ENCODE measurements at regions not wholly inside any gene's neighbourhood (a gene's known extent, or its start where the extent isn't known, plus 50 kb on each side); places are given as distances from the start of the nearest gene placed in this dataset.

- no peaks in the 10 kb centered on the region for H3K79me2 ChIP-seq (ENCODE audit: control insufficient read depth, insufficient read depth, low read length)
- intact Hi-C loops (cut with micrococcal nuclease): loop anchor here (10.0 kb wide), 1 partner anchor 63 kb away; no protein-coding TSS in a partner anchor
- peaks cover 3% of the 10 kb centered on the region for H3K9me3 ChIP-seq (replicated peaks; ENCODE audit: control insufficient read depth, insufficient read depth, low read length)
- H4K20me1 ChIP-seq (replicated peaks; ENCODE audit: control insufficient read depth, extremely low read depth, insufficient read depth, low read length): no peaks in the 10 kb centered on the region
- H3K4me1 ChIP-seq (ENCODE audit: control insufficient read depth, extremely low read depth, insufficient read depth, low read length): no peaks in the 10 kb centered on the region
- H3K9me1 ChIP-seq (replicated peaks; ENCODE audit: control insufficient read depth, extremely low read depth, insufficient read depth, low read length): no peaks in the 10 kb centered on the region
- DNase-seq (ENCODE audit: low read depth, low spot score) (no peak), FAIRE-seq (no peak)
- H3K4me3 ChIP-seq (replicated peaks in 1 of 3; ENCODE audit: insufficient read depth in 1 of 3, low read depth in 1 of 3, low read length in 3 of 3): no peak overlapping the region
- no peak for TF ChIP-seq MYC (IDR thresholded peaks at IDR 0.05; ENCODE audit: low read depth, low read length)
- no peak for TF ChIP-seq FOS (IDR thresholded peaks at IDR 0.05; ENCODE audit: borderline replicate concordance, insufficient read depth, low read length)
- TF ChIP-seq, protein P1, sequence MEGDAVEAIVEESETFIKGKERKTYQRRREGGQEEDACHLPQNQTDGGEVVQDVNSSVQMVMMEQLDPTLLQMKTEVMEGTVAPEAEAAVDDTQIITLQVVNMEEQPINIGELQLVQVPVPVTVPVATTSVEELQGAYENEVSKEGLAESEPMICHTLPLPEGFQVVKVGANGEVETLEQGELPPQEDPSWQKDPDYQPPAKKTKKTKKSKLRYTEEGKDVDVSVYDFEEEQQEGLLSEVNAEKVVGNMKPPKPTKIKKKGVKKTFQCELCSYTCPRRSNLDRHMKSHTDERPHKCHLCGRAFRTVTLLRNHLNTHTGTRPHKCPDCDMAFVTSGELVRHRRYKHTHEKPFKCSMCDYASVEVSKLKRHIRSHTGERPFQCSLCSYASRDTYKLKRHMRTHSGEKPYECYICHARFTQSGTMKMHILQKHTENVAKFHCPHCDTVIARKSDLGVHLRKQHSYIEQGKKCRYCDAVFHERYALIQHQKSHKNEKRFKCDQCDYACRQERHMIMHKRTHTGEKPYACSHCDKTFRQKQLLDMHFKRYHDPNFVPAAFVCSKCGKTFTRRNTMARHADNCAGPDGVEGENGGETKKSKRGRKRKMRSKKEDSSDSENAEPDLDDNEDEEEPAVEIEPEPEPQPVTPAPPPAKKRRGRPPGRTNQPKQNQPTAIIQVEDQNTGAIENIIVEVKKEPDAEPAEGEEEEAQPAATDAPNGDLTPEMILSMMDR (IDR thresholded peaks at IDR 0.05; ENCODE audit: extremely low read depth in 1 of 2, insufficient read depth in 1 of 2, low read depth in 1 of 2, low read length in 2 of 2): no peak
- no peak for TF ChIP-seq JUN (IDR thresholded peaks at IDR 0.05; ENCODE audit: borderline replicate concordance, insufficient read depth, insufficient read length, low read depth)
- no peak for TF ChIP-seq EZH2 (IDR thresholded peaks at IDR 0.05; ENCODE audit: borderline replicate concordance, low read depth, low read length, severe bottlenecking)
- TF ChIP-seq MAX (IDR thresholded peaks at IDR 0.05; ENCODE audit: insufficient read depth, insufficient read length): no peak
- TF ChIP-seq GATA2 (IDR thresholded peaks at IDR 0.05; ENCODE audit: insufficient read depth, insufficient read length, low read depth, low read length): no peak
- no peak for TF ChIP-seq POLR2AphosphoS5 (IDR thresholded peaks at IDR 0.05; ENCODE audit: insufficient read depth, low read depth, low read length)
- no peak for TF ChIP-seq POLR2A (IDR thresholded peaks at IDR 0.05; ENCODE audit: low read depth, low read length)
- no peaks in the 10 kb centered on the region for H3K36me3 ChIP-seq (ENCODE audit: control insufficient read depth in 2 of 2, extremely low read depth in 1 of 2, insufficient read depth in 2 of 2, low read length in 2 of 2)
- no peak overlapping the region for H3K4me2 ChIP-seq (ENCODE audit: insufficient read depth, low read length)
- no peak overlapping the region for H3K27ac ChIP-seq (ENCODE audit: insufficient read depth, low read depth, low read length)
- dilution Hi-C loops (cut with MboI; ENCODE audit: extremely low pct_ligation_motif_present, low sequenced_read_pairs): no loop called here
- no peaks in the 10 kb centered on the region for H3K27me3 ChIP-seq (ENCODE audit: control insufficient read depth in 2 of 2, insufficient read depth in 2 of 2, low read length in 2 of 2)
- CTCF ChIA-PET: interaction anchor here (0.6 kb wide), 1 partner anchor 415 kb away, joined by 3 read pairs; no protein-coding TSS in a partner anchor
- H3K9ac ChIP-seq (replicated peaks; ENCODE audit: extremely low read depth, insufficient read depth, low read length): no peak overlapping the region
- H2AFZ ChIP-seq (ENCODE audit: low read depth, low read length): no peak overlapping the region
- no TSS peak for BruUV-seq (replicated peaks)
- POLR2A ChIA-PET: no interaction called here
Observed at GRCh38 chr18:37661478-37661877, 95.9 kb upstream of the CELF4 start.

All from endothelial cell of umbilical vein (primary cell).